GM19395 (cell line): ENCODE measurements at regions not wholly inside any gene's neighbourhood (a gene's known extent, or its start where the extent isn't known, plus 50 kb on each side); places are given as distances from the start of the nearest gene placed in this dataset.
"Not testable (repeated sequence)": the region's sequence is repeated elsewhere in the genome, so short reads cannot be mapped to it uniquely, and the experiment has no call there.

Experiments used
- ATAC-seq: cut with Tn5 transposase; IDR thresholded peaks from one replicate; pipeline ENCODE4 v1.9.1; 2021; ENCODE audit warnings: mild to moderate bottlenecking, moderate library complexity; ENCODE audit not compliant: unreplicated experiment

GRCh38 chr2:175872721-175873120 is 129.3 kb downstream of the LNPK start:
- ATAC-seq = no peak

GRCh38 chr2:175872005-175872348 is 130.1 kb downstream of the LNPK start:
- ATAC-seq = no peak

- no peak for ATAC-seq
Observed at GRCh38 chr2:175871331-175872004, 130.6 kb downstream of the LNPK start.

- no peak for ATAC-seq
Observed at GRCh38 chr2:175865716-175866115, 136.4 kb downstream of the LNPK start.

GRCh38 chr2:175864137-175864850 is 137.8 kb downstream of the LNPK start:
- ATAC-seq = no peak

- no peak for ATAC-seq
Observed at GRCh38 chr2:175861958-175862357, 140.1 kb downstream of the LNPK start.

- no peak for ATAC-seq
Observed at GRCh38 chr2:175855794-175856453, 146.1 kb downstream of the LNPK start.

- ATAC-seq = no peak
Observed at GRCh38 chr2:175855236-175855635, 146.8 kb downstream of the LNPK start.

- ATAC-seq = no peak
Observed at GRCh38 chr2:175854665-175855064, 147.4 kb downstream of the LNPK start.

- no peak for ATAC-seq
Observed at GRCh38 chr2:175854129-175854528, 147.9 kb downstream of the LNPK start.

GRCh38 chr2:175853616-175853890 is 148.5 kb downstream of the LNPK start:
- ATAC-seq = no peak

- no peak for ATAC-seq
Observed at GRCh38 chr2:175852879-175853615, 149.0 kb downstream of the LNPK start.

- ATAC-seq = no peak
Observed at GRCh38 chr2:175847128-175847527, 154.9 kb downstream of the LNPK start.

GRCh38 chr2:175844169-175844568 is 157.9 kb downstream of the LNPK start:
- ATAC-seq = no peak

GRCh38 chr2:175843625-175844024 is 158.4 kb downstream of the LNPK start:
- no peak for ATAC-seq

GRCh38 chr2:175842996-175843395 is 159.1 kb downstream of the LNPK start:
- ATAC-seq = no peak

GRCh38 chr2:175840765-175841164 is 161.3 kb downstream of the LNPK start:
- not testable (repeated sequence) for ATAC-seq

GRCh38 chr2:175840256-175840655 is 161.8 kb downstream of the LNPK start:
- ATAC-seq = no peak

- ATAC-seq = no peak
Observed at GRCh38 chr2:175838979-175839378, 163.1 kb downstream of the LNPK start.

- no peak for ATAC-seq
Observed at GRCh38 chr2:175837046-175837445, 165.0 kb downstream of the LNPK start.

GRCh38 chr2:175836361-175836760 is 165.7 kb downstream of the LNPK start:
- no peak for ATAC-seq

- no peak for ATAC-seq
Observed at GRCh38 chr2:175834477-175834876, 167.6 kb downstream of the LNPK start.
